SK-N-MC (cell line): ENCODE measurements at regions not wholly inside any gene's neighbourhood (a gene's known extent, or its start where the extent isn't known, plus 50 kb on each side); places are given as distances from the start of the nearest gene placed in this dataset.

Source experiments
- DNase-seq: peaks from one replicate; pipeline ENCODE4 v3.0.0-alpha.2; 2011; ENCODE audit warnings: low read depth, low spot score
- H3K27ac ChIP-seq: fragments of 200-600 bp; sonication (generic); 2 replicates; pipeline ENCODE4 v1.5.1; 2016; ENCODE audit warnings: mixed run types
- H3K36me3 ChIP-seq: fragments of 200-600 bp; sonication (generic); 2 replicates; pipeline ENCODE4 v1.6.1; 2017; ENCODE audit warnings: antibody characterized with exemption, low read length, mixed read lengths; ENCODE audit not compliant: insufficient read depth
- H3K4me3 ChIP-seq: fragments of 200-600 bp; sonication (generic); 2 replicates; pipeline ENCODE4 v1.5.1; 2016
- H3K9ac ChIP-seq: fragments of 200-600 bp; sonication (generic); 2 replicates; pipeline ENCODE4 v1.8.0; 2017; ENCODE audit warnings: mixed run types, mixed read lengths; ENCODE audit not compliant: insufficient read length
- H3K9me3 ChIP-seq: fragments of 200-600 bp; sonication (generic); 2 replicates; pipeline ENCODE4 v1.6.1; 2017; ENCODE audit warnings: low read depth, mild to moderate bottlenecking, antibody characterized with exemption, low read length, moderate library complexity, mixed read lengths
- EZH2 ChIP-seq: fragments of 200-600 bp; sonication (generic); IDR thresholded peaks from one replicate; pipeline ENCODE4 v1.6.1; 2017; ENCODE audit warnings: antibody characterized with exemption
- FOXP2 ChIP-seq: optimal IDR thresholded peaks from 2 replicates; pipeline ENCODE3; 2011; ENCODE audit warnings: mild to moderate bottlenecking, moderate library complexity; ENCODE audit not compliant: insufficient read depth; ENCODE audit errors: extremely low read length, control extremely low read depth
- POLR2AphosphoS5 ChIP-seq: IDR thresholded peaks from 2 replicates; pipeline ENCODE4 v1.6.1; 2012; ENCODE audit warnings: mild to moderate bottlenecking, low read depth, low read length, borderline replicate concordance

- DNase-seq, result no peak
- Histone ChIP-seq H3K9me3 (no peaks in the 10 kb centered on the region), H3K27ac (no peak overlapping the region), H3K4me3 (no peak overlapping the region), H3K9ac (no peak overlapping the region), H3K36me3 (no peaks in the 10 kb centered on the region)
- TF ChIP-seq EZH2 (no peak), FOXP2 (no peak), POLR2AphosphoS5 (no peak)
Measured at GRCh38 chr19:28874742-28875141, 338.2 kb downstream of the UQCRFS1 start.

GRCh38 chr19:28873301-28873700 is 339.6 kb downstream of the UQCRFS1 start:
- Histone ChIP-seq H3K9me3 (no peaks in the 10 kb centered on the region), H3K27ac (no peak overlapping the region), H3K9ac (no peak overlapping the region), H3K36me3 (no peaks in the 10 kb centered on the region), H3K4me3 (no peak overlapping the region)
- no peak for DNase-seq
- TF ChIP-seq EZH2 (no peak), POLR2AphosphoS5 (no peak), FOXP2 (no peak)

- Histone ChIP-seq H3K9me3 (no peaks in the 10 kb centered on the region), H3K4me3 (no peak overlapping the region), H3K9ac (no peak overlapping the region), H3K27ac (no peak overlapping the region), H3K36me3 (no peaks in the 10 kb centered on the region)
- no peak for DNase-seq
- TF ChIP-seq FOXP2, result no peak
- TF ChIP-seq POLR2AphosphoS5, result no peak
- no peak for TF ChIP-seq EZH2
Measured at GRCh38 chr19:28871099-28871725, 341.7 kb downstream of the UQCRFS1 start.

- TF ChIP-seq EZH2, result no peak
- TF ChIP-seq POLR2AphosphoS5, result no peak
- TF ChIP-seq FOXP2, result no peak
- H3K9me3 ChIP-seq, result no peaks in the 10 kb centered on the region
- H3K36me3 ChIP-seq, result no peaks in the 10 kb centered on the region
- no peak overlapping the region for H3K9ac ChIP-seq
- DNase-seq, result no peak
- no peak overlapping the region for H3K27ac ChIP-seq
- H3K4me3 ChIP-seq, result no peak overlapping the region
Measured at GRCh38 chr19:28869459-28869858, 343.5 kb downstream of the UQCRFS1 start.

GRCh38 chr19:28868836-28869235 is 344.1 kb downstream of the UQCRFS1 start:
- H3K27ac ChIP-seq, result no peak overlapping the region
- no peak for TF ChIP-seq FOXP2
- TF ChIP-seq EZH2, result no peak
- TF ChIP-seq POLR2AphosphoS5, result no peak
- H3K9me3 ChIP-seq, result no peaks in the 10 kb centered on the region
- no peak overlapping the region for H3K4me3 ChIP-seq
- DNase-seq, result no peak
- no peaks in the 10 kb centered on the region for H3K36me3 ChIP-seq
- no peak overlapping the region for H3K9ac ChIP-seq

- H3K4me3 ChIP-seq, result no peak overlapping the region
- DNase-seq, result no peak
- no peak overlapping the region for H3K9ac ChIP-seq
- no peak overlapping the region for H3K27ac ChIP-seq
- H3K9me3 ChIP-seq, result no peaks in the 10 kb centered on the region
- no peaks in the 10 kb centered on the region for H3K36me3 ChIP-seq
- TF ChIP-seq EZH2 (no peak), FOXP2 (no peak), POLR2AphosphoS5 (no peak)
Measured at GRCh38 chr19:28867978-28868377, 345.0 kb downstream of the UQCRFS1 start.

GRCh38 chr19:28864577-28865042 is 348.3 kb downstream of the UQCRFS1 start:
- DNase-seq, result no peak
- Histone ChIP-seq H3K27ac (no peak overlapping the region), H3K9me3 (no peaks in the 10 kb centered on the region), H3K36me3 (no peaks in the 10 kb centered on the region), H3K9ac (no peak overlapping the region), H3K4me3 (no peak overlapping the region)
- TF ChIP-seq FOXP2, result no peak
- no peak for TF ChIP-seq EZH2
- no peak for TF ChIP-seq POLR2AphosphoS5

- no peak for DNase-seq
- no peaks in the 10 kb centered on the region for H3K9me3 ChIP-seq
- H3K4me3 ChIP-seq, result no peak overlapping the region
- H3K27ac ChIP-seq, result no peak overlapping the region
- TF ChIP-seq EZH2 (no peak), FOXP2 (no peak), POLR2AphosphoS5 (no peak)
- no peak overlapping the region for H3K9ac ChIP-seq
- H3K36me3 ChIP-seq, result no peaks in the 10 kb centered on the region
Measured at GRCh38 chr19:28864024-28864503, 348.9 kb downstream of the UQCRFS1 start.

GRCh38 chr19:28862238-28862637 is 350.7 kb downstream of the UQCRFS1 start:
- no peaks in the 10 kb centered on the region for H3K36me3 ChIP-seq

More at GRCh38 chr19:28862238-28862637, 350.7 kb downstream of the UQCRFS1 start:
- no peak overlapping the region for H3K9ac ChIP-seq
- no peak overlapping the region for H3K27ac ChIP-seq
- TF ChIP-seq POLR2AphosphoS5 (no peak), FOXP2 (no peak), EZH2 (no peak)
- H3K9me3 ChIP-seq, result no peaks in the 10 kb centered on the region
- H3K4me3 ChIP-seq, result no peak overlapping the region
- DNase-seq, result no peak
